ENCODE measurements at regions not wholly inside any gene's neighbourhood (a gene's known extent, or its start where the extent isn't known, plus 50 kb on each side); places are given as distances from the start of the nearest gene placed in this dataset.
A peak's percentile ranks its signal among the peaks of the same experiment; 100 is the strongest.
"Not testable (repeated sequence)": the region's sequence is repeated elsewhere in the genome, so short reads cannot be mapped to it uniquely, and the experiment has no call there.

- Histone ChIP-seq H3K4me1 (peaks cover 16% of the 10 kb centered on the region), H3K36me3 (replicated peaks) (no peaks in the 10 kb centered on the region), H3K27me3 (ENCODE audit: low read depth) (no peaks in the 10 kb centered on the region), H3K4me3 (peak overlapping the region; percentile 22; the same call in 1 of the 2 replicates), H3K9me3 (no peaks in the 10 kb centered on the region)
- no peak for DNase-seq (ENCODE audit: low spot score in 2 of 2)
- in situ Hi-C loops (cut with MboI; ENCODE audit: low sequenced_read_pairs): no loop called here
Measured at GRCh38 chr4:128552586-128552907, 257.0 kb upstream of the JADE1 start.

- H3K9me3 ChIP-seq: no peaks in the 10 kb centered on the region
- H3K36me3 ChIP-seq (replicated peaks): no peaks in the 10 kb centered on the region
- H3K27me3 ChIP-seq (ENCODE audit: low read depth): no peaks in the 10 kb centered on the region
- no peak overlapping the region for H3K4me3 ChIP-seq
- no peak for DNase-seq (ENCODE audit: low spot score in 2 of 2)
- in situ Hi-C loops (cut with MboI; ENCODE audit: low sequenced_read_pairs): no loop called here
- H3K4me1 ChIP-seq: peaks cover 16% of the 10 kb centered on the region
Measured at GRCh38 chr4:128551280-128551679, 258.2 kb upstream of the JADE1 start.

DNA sequence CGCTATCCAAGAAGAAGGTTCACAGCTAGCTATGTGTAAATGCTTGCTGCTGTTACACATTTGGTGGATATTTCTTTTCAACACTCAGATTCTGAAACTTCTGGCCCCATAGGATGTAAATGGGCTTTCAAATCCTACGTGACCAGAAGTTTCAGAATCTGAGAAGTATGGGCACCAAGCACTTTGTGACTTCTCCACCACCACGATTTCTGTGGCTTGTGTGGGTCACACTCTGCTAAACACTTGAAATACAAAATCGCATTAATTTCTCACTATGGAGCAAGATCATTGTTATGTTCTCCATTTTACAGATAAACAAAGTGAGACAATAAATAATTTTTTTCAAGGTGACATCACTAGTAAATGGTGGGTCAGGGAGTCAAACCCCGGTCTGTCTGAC is 259.4 kb upstream of the JADE1 start:
- H3K4me3 ChIP-seq: no peak overlapping the region
- DNase-seq (ENCODE audit: low spot score in 2 of 2): no peak
- H3K9me3 ChIP-seq: no peaks in the 10 kb centered on the region
- H3K36me3 ChIP-seq (replicated peaks): no peaks in the 10 kb centered on the region
- peaks cover 16% of the 10 kb centered on the region for H3K4me1 ChIP-seq
- in situ Hi-C loops (cut with MboI; ENCODE audit: low sequenced_read_pairs): no loop called here
- H3K27me3 ChIP-seq (ENCODE audit: low read depth): no peaks in the 10 kb centered on the region

DNA sequence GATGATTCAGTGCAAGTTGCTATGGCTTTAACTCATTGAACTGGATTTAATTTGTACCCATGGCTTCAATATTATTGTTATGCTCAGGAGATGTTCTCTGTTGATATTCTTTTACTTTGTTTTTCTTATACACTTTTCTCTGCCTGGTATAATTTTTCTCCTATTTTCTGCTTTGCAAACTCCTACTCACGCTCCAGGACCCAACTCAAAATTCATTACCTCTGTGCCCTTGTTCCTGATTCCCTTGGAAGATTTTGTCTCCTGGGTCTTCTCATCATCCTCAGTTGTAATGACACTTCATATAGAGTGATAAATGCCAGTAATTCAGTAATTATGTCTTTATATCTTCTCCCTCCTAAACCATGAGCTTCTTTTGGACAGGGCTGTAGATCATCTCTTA is 259.9 kb upstream of the JADE1 start:
- Histone ChIP-seq H3K36me3 (replicated peaks) (no peaks in the 10 kb centered on the region), H3K9me3 (no peaks in the 10 kb centered on the region), H3K4me3 (no peak overlapping the region), H3K4me1 (peaks cover 16% of the 10 kb centered on the region), H3K27me3 (ENCODE audit: low read depth) (no peaks in the 10 kb centered on the region)
- in situ Hi-C loops (cut with MboI; ENCODE audit: low sequenced_read_pairs): no loop called here
- DNase-seq (ENCODE audit: low spot score in 2 of 2): no peak

DNA sequence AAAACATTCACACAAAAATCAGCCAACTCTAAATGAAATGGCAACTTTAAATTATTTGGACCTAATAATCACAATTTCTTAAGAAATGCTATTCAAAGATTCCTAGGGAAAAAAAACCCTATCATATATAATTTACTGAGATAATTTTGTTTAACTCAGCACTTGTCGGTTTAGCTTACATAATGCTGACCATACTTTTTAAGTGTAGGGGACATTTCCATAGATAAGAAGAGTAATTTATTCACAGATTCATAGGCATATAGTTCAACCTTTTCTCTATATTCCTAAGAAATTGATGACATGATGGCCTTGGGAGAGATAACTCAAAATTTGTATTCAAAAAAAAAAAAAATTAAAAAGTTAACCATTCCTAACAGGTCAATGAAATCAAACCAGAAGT is 260.8 kb upstream of the PGRMC2 start:
- no peaks in the 10 kb centered on the region for H3K9me3 ChIP-seq
- no peak overlapping the region for H3K4me3 ChIP-seq
- in situ Hi-C loops (cut with MboI; ENCODE audit: low sequenced_read_pairs): no loop called here

GRCh38 chr4:128544272-128544671 is 256.7 kb upstream of the PGRMC2 start:
- Histone ChIP-seq H3K4me3 (no peak overlapping the region), H3K4me1 (no peaks in the 10 kb centered on the region), H3K27me3 (ENCODE audit: low read depth) (no peaks in the 10 kb centered on the region), H3K36me3 (replicated peaks) (no peaks in the 10 kb centered on the region), H3K9me3 (no peaks in the 10 kb centered on the region)
- DNase-seq (ENCODE audit: low spot score in 2 of 2): no peak
- in situ Hi-C loops (cut with MboI; ENCODE audit: low sequenced_read_pairs): no loop called here

More for the DNA sequence above, 260.8 kb upstream of the PGRMC2 start:
- DNase-seq (ENCODE audit: low spot score in 2 of 2): no peak
- no peaks in the 10 kb centered on the region for H3K36me3 ChIP-seq (replicated peaks)
- no peaks in the 10 kb centered on the region for H3K27me3 ChIP-seq (ENCODE audit: low read depth)
- peaks cover 8% of the 10 kb centered on the region for H3K4me1 ChIP-seq

GRCh38 chr4:128543696-128544095 is 256.1 kb upstream of the PGRMC2 start:
- Histone ChIP-seq H3K27me3 (ENCODE audit: low read depth) (no peaks in the 10 kb centered on the region), H3K9me3 (no peaks in the 10 kb centered on the region), H3K4me3 (no peak overlapping the region), H3K36me3 (replicated peaks) (no peaks in the 10 kb centered on the region), H3K4me1 (no peaks in the 10 kb centered on the region)
- in situ Hi-C loops (cut with MboI; ENCODE audit: low sequenced_read_pairs): no loop called here
- no peak for DNase-seq (ENCODE audit: low spot score in 2 of 2)

- DNase-seq (ENCODE audit: low spot score in 2 of 2): no peak
- Histone ChIP-seq H3K4me3 (no peak overlapping the region), H3K36me3 (replicated peaks) (no peaks in the 10 kb centered on the region), H3K27me3 (ENCODE audit: low read depth) (no peaks in the 10 kb centered on the region), H3K9me3 (no peaks in the 10 kb centered on the region), H3K4me1 (no peaks in the 10 kb centered on the region)
- in situ Hi-C loops (cut with MboI; ENCODE audit: low sequenced_read_pairs): no loop called here
Measured at GRCh38 chr4:128542047-128542446, 254.4 kb upstream of the PGRMC2 start.

- Histone ChIP-seq H3K36me3 (replicated peaks) (no peaks in the 10 kb centered on the region), H3K27me3 (ENCODE audit: low read depth) (no peaks in the 10 kb centered on the region), H3K4me1 (no peaks in the 10 kb centered on the region), H3K4me3 (no peak overlapping the region), H3K9me3 (no peaks in the 10 kb centered on the region)
- in situ Hi-C loops (cut with MboI; ENCODE audit: low sequenced_read_pairs): no loop called here
- DNase-seq (ENCODE audit: low spot score in 2 of 2): no peak
Measured at GRCh38 chr4:128540122-128540521, 252.5 kb upstream of the PGRMC2 start.

DNA sequence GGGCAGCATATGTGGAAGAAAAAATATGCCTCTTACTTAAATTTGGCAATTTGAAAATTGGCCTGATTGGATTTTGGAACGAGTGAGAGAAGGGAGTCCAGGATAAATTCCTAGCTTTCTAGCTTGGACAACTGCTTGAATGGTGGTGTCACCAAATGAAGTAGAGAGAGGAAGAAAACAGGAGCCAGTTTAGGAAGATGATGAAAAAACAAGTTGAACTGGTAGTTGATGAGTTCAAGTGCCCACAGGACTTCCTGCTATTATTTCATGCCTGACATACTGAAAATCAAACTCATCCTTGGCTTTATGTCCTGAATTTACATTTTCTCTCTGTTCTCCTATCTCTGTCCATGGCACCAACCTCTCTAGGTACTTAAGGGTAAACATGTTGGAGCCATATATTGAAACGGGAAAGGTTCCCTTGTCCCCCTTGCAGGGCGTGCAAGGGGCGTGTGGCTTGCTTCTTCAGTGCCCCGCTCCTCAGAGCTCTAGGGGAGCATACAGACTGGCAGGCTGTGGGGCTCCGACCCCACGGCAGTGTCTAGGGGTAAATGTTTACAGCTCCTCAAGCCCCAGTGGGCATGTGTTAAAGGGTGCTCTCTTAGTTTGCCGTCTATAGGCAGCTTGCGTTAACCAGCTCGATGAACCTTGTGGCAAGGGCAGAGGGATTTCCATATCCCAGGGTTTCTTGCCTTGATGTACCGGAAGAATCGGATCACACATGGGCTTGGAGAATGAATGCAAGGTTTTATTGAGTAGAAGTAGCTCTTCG is 250.7 kb upstream of the PGRMC2 start:
- in situ Hi-C loops (cut with MboI; ENCODE audit: low sequenced_read_pairs): no loop called here
- Histone ChIP-seq H3K9me3 (no peaks in the 10 kb centered on the region), H3K27me3 (ENCODE audit: low read depth) (no peaks in the 10 kb centered on the region), H3K4me1 (no peaks in the 10 kb centered on the region), H3K4me3 (no peak overlapping the region), H3K36me3 (replicated peaks) (no peaks in the 10 kb centered on the region)
- no peak for DNase-seq (ENCODE audit: low spot score in 2 of 2)

- Histone ChIP-seq H3K27me3 (ENCODE audit: low read depth) (no peaks in the 10 kb centered on the region), H3K4me1 (no peaks in the 10 kb centered on the region), H3K36me3 (replicated peaks) (no peaks in the 10 kb centered on the region), H3K9me3 (no peaks in the 10 kb centered on the region), H3K4me3 (no peak overlapping the region)
- no peak for DNase-seq (ENCODE audit: low spot score in 2 of 2)
- in situ Hi-C loops (cut with MboI; ENCODE audit: low sequenced_read_pairs): no loop called here
Measured at GRCh38 chr4:128536746-128537145, 249.1 kb upstream of the PGRMC2 start.

- H3K9me3 ChIP-seq; H3K27me3 ChIP-seq (ENCODE audit: low read depth); in situ Hi-C loops (cut with MboI; ENCODE audit: low sequenced_read_pairs); H3K36me3 ChIP-seq (replicated peaks); H3K4me1 ChIP-seq; DNase-seq (ENCODE audit: low spot score in 2 of 2); H3K4me3 ChIP-seq: not testable (repeated sequence)
Measured at GRCh38 chr4:128535510-128535909, 247.9 kb upstream of the PGRMC2 start.

DNA sequence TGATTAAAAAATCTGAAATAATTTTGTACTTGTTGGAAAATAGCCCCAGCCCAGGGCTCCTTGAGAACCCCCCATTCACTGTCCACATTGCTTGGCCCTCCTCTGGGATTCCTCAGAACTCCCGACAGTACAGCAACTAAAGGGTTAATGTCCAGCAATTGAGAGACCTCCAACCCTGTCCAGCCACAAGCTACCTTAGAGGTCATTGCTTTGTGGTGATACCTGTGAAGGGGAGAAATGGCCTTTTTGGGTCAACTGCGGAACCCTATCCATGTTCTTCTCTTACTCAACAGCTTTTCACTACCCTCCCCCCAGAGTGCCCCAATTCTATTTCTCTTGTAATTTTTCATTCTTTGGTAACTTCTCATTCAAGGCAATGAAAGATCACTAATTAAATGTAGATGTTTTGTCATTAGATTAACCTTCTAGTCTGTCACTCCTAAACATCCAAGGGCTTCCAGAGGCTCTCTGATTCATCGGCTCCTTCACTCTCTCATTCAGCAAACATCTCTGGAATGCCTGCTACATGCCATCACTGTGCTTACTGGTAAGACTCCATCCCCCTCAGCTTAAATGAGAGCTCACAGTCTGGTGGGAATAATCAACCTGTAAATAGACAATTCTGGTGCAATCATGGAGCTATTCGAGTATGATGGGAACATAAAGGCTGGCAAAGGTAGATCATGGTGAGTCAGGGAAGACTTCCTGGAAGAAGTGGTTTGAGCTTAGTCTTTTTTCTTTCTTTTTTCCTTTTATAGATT is 241.4 kb upstream of the PGRMC2 start:
- no peak for DNase-seq (ENCODE audit: low spot score in 2 of 2)
- H3K27me3 ChIP-seq (ENCODE audit: low read depth): no peaks in the 10 kb centered on the region
- no peaks in the 10 kb centered on the region for H3K36me3 ChIP-seq (replicated peaks)
- no peaks in the 10 kb centered on the region for H3K4me1 ChIP-seq
- H3K4me3 ChIP-seq: no peak overlapping the region
- in situ Hi-C loops (cut with MboI; ENCODE audit: low sequenced_read_pairs): no loop called here
- no peaks in the 10 kb centered on the region for H3K9me3 ChIP-seq

DNA sequence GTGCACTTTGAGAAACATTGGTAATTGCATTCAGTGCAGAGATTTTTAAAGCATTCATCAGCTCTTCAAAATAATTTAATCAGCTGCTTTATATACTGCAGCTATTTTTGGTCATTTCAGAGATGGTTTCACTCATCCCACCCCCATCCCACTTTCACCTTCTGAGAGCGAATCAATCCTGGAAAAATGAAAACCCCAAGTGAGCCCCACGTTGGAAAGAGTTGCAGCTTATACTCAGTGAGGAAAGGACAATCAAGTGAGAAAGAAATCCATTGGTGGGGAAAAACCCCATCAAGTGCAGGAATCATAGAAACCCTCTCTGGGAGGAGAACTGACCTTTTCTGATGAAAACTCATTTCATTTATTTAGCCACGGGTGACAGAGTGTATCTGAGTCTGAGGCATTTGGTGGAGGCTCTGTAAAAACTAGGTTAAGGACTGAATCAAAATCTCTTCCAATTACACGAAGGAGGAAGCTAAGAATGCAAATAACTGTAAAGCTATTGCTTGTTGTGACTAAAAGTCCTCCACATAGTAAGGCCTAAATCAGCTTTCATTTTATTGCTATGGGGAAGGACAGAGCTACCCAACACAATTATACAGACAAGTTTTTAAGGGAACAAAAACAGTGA is 240.4 kb upstream of the PGRMC2 start:
- no peak for DNase-seq (ENCODE audit: low spot score in 2 of 2)
- H3K36me3 ChIP-seq (replicated peaks): no peaks in the 10 kb centered on the region
- no peaks in the 10 kb centered on the region for H3K27me3 ChIP-seq (ENCODE audit: low read depth)
- no peak overlapping the region for H3K4me3 ChIP-seq
- H3K4me1 ChIP-seq: no peaks in the 10 kb centered on the region
- in situ Hi-C loops (cut with MboI; ENCODE audit: low sequenced_read_pairs): no loop called here
- no peaks in the 10 kb centered on the region for H3K9me3 ChIP-seq
